Eye (tissue), 1 donor: ENCODE measurements at regions not wholly inside any gene's neighbourhood (a gene's known extent, or its start where the extent isn't known, plus 50 kb on each side); places are given as distances from the start of the nearest gene placed in this dataset.
"Not testable (repeated sequence)": the region's sequence is repeated elsewhere in the genome, so short reads cannot be mapped to it uniquely, and the experiment has no call there.

Experiments used
- DNase-seq: peaks from one replicate; pipeline ENCODE4 v3.0.0-alpha.2; 2015

DNA sequence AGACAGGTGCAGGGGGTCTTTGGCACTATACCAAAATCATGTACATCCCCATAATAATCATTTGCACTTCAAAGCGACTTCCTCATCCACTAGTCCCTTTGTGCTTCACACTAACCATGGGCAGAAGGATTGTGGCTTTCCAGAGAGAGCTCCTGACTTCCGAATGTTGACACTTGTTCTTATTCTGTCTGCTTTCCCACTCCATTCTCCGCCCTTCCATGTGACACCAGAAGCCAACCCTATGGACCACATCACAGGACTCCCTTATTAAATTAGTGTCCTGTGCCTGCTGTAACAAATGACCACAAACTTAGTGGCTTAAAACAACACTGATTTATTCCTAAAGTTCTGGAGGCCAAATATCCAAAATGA, 91.6 kb downstream of the CMC2 start:
- DNase-seq, result no peak

GRCh38 chr16:80914379-80915078, 92.2 kb downstream of the CMC2 start:
- no peak for DNase-seq

DNA sequence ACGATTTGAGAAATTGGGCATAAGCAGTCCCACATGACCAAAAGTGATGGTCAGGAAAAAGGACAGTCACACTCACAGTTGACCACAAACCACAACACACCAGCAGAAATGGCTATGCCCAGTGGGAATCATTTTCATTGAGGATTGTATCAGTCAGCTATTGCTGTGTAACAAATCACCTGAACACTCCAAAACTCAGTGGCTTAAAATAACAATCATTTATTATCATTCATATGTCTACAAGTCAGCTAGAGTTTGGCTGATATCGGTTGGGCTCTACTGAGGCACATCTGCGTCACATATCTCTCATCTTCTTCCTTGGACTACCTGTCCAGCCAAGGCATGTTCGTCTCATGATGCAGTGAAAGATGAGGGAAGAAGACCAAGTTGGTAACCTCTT, 93.3 kb downstream of the CMC2 start:
- DNase-seq, result no peak

GRCh38 chr16:80912651-80913050, 94.0 kb downstream of the CMC2 start:
- no peak for DNase-seq

DNA sequence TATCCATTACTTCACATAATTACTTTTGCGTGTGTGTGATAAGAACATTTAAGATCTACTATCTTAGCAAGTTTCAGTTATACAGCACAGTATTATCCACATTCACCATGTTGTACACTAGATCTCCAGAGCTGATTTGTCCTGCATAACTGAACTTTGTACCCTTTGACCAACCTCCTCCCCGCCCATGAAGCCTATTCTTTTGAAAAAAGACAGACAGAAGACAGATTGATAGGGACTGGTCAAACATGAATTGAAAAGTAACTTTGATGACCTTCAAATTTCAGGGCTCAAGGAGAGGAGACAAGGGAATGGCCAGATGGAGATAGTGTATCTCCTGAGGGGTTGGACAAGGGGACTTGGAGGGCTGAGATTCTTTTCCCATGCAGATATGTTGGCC, 96.3 kb downstream of the CMC2 start:
- DNase-seq, result no peak

GRCh38 chr16:80909720-80910119, 97.0 kb downstream of the CMC2 start:
- no peak for DNase-seq

GRCh38 chr16:80906169-80906568, 100.5 kb downstream of the CMC2 start:
- DNase-seq, result not testable (repeated sequence)

- no peak for DNase-seq
These were observed 99.2 kb upstream of the CDYL2 start for GRCh38 chr16:80903616-80904015.

DNA sequence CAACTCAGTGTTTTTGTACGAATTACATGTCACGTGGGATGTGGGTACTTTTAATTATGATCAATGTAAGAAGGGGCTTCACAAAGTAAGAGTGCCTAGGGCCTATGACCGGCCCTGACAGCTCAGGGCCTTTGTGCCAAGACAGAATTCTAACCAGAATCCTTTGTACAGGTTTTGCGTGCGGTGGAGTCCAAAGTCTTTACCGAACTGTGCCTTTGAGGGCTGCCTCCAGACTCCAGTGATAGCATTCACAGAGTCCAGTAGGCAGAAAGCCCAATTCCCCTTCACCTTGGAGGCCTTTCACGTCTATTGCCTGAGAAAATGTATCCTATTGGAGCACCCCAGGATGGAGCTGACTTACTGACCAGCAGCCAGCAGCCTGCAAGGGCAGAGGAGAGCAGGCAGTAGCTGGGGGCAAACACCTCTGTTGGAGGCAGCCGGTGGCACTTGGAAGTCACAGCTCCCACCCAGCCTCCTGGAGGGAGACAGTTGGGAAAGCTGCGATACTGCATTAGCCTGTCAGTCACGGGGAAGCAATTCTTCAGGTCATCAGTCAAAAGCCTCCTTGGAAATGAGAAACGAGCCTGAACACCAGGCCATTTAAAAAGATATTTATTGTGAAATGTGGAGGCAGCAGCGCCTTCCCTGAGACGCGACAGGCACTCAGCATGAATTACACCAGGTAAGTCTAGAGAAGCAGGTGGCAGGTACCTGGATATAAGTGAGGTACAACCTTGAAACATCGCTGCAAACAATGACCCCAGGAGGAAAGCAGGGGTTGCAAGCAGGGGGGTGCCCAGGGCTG, 98.1 kb upstream of the CDYL2 start:
- no peak for DNase-seq

- no peak for DNase-seq
These were observed 96.2 kb upstream of the CDYL2 start for GRCh38 chr16:80900593-80900954.

GRCh38 chr16:80899809-80900592, 95.6 kb upstream of the CDYL2 start:
- peak; percentile 29 for DNase-seq

DNA sequence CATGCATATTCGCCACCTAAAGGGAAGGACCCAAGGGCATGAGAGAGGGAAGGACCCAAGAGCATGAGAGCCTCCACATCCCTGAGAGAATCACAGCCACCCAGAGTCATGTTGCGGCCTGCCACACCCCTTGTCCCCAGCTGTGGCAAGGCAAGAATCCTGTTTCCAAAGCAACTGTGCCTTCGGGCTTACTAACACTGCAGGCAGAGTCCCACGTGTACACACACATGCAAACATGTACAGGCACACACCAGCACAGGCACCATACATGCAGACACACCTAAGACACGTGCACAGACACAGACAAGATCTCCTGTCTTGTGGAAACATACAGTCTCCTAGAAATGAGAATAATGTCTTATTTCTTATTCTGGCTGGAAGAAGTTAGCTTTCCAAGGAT, 92.4 kb upstream of the CDYL2 start:
- DNase-seq, result peak; percentile 20

- DNase-seq, result no peak
These were observed 89.7 kb upstream of the CDYL2 start for GRCh38 chr16:80894091-80894490.

DNA sequence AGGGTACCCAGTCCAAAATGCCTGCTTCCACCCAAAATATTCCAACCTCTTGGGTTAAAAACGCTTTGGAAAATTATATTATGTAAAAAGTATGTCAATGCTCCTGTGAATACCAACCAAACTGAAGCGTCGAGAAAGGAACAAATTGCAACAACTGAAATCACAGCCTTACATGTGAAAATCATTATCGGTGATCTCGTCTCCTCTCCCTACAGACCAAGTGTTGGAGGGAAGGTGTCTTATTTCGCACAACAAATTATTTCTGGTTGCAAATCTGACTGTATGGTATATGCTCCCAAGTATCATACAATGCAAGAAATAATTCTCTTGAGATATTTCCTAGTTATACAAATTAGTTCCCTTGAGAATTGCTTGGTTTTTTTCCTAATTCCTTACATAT, 89.3 kb upstream of the CDYL2 start:
- no peak for DNase-seq

- not testable (repeated sequence) for DNase-seq
These were observed 88.0 kb upstream of the CDYL2 start for GRCh38 chr16:80892395-80892794.

- no peak for DNase-seq
These were observed 85.5 kb upstream of the CDYL2 start for GRCh38 chr16:80889779-80890359.

- no peak for DNase-seq
These were observed 82.7 kb upstream of the CDYL2 start for GRCh38 chr16:80887062-80887461.

DNA sequence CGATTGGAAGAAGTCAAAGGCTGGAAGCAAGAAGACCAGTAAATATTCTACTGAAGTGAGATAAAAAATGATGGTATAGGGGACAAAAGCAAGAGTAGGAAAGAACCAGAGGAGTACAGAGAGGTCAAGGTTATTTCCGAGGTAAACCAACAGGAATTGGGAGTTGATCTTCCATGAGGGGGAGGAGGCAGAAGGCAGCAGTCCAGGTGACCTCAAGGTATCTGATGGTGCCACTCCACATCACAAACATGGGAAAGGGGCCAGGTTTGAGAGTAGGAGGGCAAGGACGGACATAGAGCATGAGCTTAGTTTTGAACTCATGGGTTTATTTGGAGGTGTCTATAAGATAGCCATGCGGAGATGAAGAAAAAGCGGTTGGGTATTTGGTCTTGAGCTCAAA, 79.4 kb upstream of the CDYL2 start:
- DNase-seq, result no peak

DNA sequence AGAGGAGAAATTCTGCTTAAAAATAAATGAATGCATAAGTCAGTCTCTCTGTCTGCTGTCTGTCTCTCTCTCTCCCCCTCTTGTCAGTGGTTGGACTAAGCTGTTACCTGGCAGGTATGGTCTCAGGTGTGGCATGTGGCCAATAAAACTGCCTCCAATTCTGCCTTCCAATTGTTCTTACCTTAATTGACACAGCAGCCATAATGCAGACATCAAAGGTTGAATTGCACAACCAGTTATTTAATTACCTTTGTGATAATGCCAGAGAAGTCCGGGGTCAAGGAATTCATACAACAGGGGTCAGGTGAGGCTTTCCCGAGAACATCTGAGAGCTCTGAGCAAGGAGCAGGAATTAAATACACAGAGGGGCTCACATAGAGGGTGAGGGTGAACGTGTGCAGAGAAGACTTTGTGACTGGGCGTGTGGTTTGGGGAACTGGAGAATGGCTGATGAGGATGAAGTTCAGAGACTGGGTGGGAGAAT, 78.8 kb upstream of the CDYL2 start:
- DNase-seq, result no peak

DNA sequence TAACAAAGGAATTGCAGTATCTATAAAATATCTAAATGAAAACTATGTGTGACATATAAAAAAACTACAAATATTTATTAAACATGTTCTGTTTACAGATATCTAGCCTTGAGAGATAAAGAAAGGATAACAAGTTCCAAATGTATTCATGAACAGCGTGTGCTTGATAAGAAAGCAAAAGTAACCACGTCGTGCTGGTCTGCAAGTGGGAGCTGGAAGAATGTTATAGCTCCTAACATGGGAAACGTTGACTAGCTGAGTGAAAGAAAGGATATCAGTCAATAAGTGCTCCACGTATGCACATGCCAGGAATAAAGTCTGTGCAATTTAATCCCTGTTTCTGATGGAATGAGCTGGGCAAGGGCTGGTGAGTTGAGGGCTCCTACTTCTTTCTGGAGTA, 71.2 kb upstream of the CDYL2 start:
- no peak for DNase-seq

- no peak for DNase-seq
These were observed 70.5 kb upstream of the CDYL2 start for GRCh38 chr16:80874925-80875324.

DNA sequence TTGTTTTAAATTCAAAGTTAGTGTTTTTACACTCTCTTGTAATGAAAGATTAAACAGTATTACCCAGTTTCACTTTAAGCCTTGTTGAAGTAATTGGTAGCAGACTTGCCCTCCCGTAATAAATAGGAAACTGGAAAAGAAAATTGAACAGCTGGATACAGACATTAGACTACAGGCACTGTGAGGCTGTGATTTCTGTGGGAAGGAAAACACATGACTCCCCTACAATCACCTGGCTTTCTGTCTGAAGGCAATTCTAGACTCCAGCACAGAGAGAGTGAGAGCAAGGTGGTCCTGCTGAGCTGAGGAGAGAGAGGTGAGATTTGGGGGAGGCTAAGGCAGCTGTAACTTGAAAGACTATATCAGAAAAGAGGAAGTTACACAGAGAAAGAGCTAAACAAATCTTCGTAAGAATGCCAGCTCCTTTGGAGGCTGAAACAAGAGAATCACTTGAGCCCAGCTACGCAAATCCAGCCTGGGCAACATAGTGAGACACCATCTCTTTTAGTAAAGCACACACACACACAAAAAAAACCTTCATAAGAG, 57.8 kb upstream of the CDYL2 start:
- no peak for DNase-seq
